HG03342 (cell line): ENCODE measurements at regions not wholly inside any gene's neighbourhood (a gene's known extent, or its start where the extent isn't known, plus 50 kb on each side); places are given as distances from the start of the nearest gene placed in this dataset.
A peak's percentile ranks its signal among the peaks of the same experiment; 100 is the strongest.

Experiments used
- ATAC-seq: cut with Tn5 transposase; IDR thresholded peaks from one replicate; pipeline ENCODE4 v1.9.1; 2021; ENCODE audit warnings: mild to moderate bottlenecking, moderate library complexity; ENCODE audit not compliant: unreplicated experiment

DNA sequence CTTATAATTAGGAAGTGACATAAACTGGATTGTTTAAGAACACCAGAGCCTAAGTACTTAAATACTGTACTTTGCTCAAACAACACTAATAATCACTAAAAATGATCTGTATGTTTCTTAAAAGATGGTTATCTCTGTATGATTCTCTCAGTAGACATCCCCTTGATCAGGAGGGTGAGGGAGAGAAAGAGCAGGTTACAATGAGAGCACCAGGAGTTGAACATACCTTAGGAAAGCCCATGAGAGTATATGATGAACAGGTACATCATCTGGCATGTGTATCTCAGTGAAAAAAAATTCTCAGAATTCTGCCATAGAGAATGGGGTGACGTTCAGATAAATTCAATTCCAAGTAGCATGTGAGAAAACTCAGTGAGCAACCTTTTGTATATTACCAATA, 59.9 kb upstream of the IL2 start:
- ATAC-seq: no peak

GRCh38 chr4:122514671-122515070, 58.1 kb upstream of the IL2 start:
- ATAC-seq: no peak

DNA sequence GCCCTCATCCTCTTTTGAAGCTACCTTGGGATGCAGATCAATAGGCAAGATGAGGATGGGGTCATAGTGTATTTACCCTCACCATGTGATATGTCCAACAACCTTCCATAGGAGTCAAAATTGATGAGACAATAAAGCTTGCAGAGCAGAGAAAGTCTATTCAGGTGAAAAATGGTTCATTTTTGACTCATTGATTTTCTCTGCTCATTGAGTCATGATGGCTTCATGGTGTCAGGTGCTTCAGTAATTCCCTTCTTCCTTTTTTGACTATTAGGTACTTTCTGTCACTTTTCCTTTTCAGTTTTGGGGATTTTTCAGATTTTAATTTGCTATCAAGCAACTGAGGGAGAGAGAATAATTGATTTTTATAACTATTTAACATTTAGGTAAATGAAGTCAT, 55.9 kb upstream of the IL2 start:
- ATAC-seq: no peak

DNA sequence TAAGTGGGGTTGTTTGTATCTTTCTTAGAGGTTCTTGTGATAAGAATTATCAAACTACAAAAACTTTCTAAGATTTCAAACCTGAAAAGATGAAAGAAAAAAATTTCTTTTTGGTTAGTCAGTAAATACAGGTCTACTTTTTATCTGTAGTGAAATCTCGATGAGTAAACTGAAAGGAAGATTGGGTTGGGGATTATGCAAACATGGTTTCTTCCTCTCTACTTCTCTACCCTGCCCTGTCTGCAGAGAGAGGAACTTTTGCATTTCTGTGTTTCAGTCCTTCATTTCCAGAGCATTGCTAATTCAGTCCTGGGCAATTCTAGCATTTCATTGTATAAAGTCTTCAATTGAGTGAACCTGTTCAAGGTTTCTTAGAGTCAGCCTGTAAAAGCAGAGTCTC, 51.6 kb upstream of the IL2 start:
- peak; percentile 43 for ATAC-seq
